ENCODE measurements at regions not wholly inside any gene's neighbourhood (a gene's known extent, or its start where the extent isn't known, plus 50 kb on each side); places are given as distances from the start of the nearest gene placed in this dataset.

DNA sequence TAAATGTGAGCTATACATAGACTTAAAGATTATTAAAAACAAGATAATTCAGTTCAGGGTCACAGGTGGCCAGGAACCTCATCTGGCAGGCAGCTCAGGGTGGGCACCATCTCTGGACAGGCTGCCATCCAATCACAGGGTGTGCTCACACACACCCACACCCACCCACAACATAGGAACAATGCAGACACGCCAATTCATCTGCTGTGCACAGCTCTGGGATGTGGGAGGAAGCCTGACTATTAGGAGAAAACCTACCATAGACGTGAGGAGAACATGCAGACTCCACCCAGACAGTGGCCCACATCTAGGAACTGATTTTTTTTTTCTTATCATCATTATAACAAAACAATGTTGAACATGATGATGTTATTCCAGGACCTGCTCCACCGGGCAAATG is 286.7 kb downstream of the PRL start:
- Histone ChIP-seq H3K4me2 (no peak overlapping the region), H3K4me3 (ENCODE audit: low read depth in 2 of 2, low read length in 1 of 2) (no peak overlapping the region), H3K9me2 (no peaks in the 10 kb centered on the region), H3K9me3 (no peaks in the 10 kb centered on the region), H3K79me2 (ENCODE audit: insufficient read depth) (no peaks in the 10 kb centered on the region), H3K36me3 (replicated peaks in 1 of 2; ENCODE audit: control insufficient read depth in 1 of 2, insufficient read depth in 2 of 2, low read length in 1 of 2) (no peaks in the 10 kb centered on the region), H3K27ac (ENCODE audit: low read depth in 2 of 2, low read length in 1 of 2) (no peak overlapping the region), H4K20me1 (ENCODE audit: insufficient read depth) (no peaks in the 10 kb centered on the region), H2AFZ (ENCODE audit: low read depth) (no peak overlapping the region), H3F3A (replicated peaks; ENCODE audit: insufficient read depth) (peaks cover 4% of the 10 kb centered on the region), H3K4me1 (ENCODE audit: control insufficient read depth in 1 of 2, insufficient read depth in 2 of 2, low read depth in 1 of 2, low read length in 1 of 2) (peaks cover 0 to 5% of the 10 kb centered on the region in 2 experiments; a peak in 1 of 4 replicates), H3K9ac (no peak overlapping the region), H3K27me3 (ENCODE audit: insufficient read depth) (no peaks in the 10 kb centered on the region)
- no peak for DNase-seq
- WGBS (ENCODE audit: low lambda C conversion rate): 79% methylated on average over 3 of the region's 3 CpGs
- ChIA-PET POLR2A (no interaction called here), CTCF (no interaction called here)
- TF ChIP-seq TCF12 (IDR thresholded peaks at IDR 0.05): no peak
- TF ChIP-seq EP300 (IDR thresholded peaks at IDR 0.05; ENCODE audit: borderline replicate concordance in 1 of 2, low read depth in 1 of 2, low read length in 1 of 2): no peak
- TF ChIP-seq NRF1 (IDR thresholded peaks at IDR 0.05; ENCODE audit: low read depth, low read length): no peak
- TF ChIP-seq SIN3A (IDR thresholded peaks at IDR 0.05; ENCODE audit: borderline replicate concordance, low read depth, low read length): no peak
- no peak for TF ChIP-seq CTCF (IDR thresholded peaks at IDR 0.05)
- no peak for TF ChIP-seq SMC3 (IDR thresholded peaks at IDR 0.05; ENCODE audit: low read depth, low read length)
- TF ChIP-seq, protein P1, sequence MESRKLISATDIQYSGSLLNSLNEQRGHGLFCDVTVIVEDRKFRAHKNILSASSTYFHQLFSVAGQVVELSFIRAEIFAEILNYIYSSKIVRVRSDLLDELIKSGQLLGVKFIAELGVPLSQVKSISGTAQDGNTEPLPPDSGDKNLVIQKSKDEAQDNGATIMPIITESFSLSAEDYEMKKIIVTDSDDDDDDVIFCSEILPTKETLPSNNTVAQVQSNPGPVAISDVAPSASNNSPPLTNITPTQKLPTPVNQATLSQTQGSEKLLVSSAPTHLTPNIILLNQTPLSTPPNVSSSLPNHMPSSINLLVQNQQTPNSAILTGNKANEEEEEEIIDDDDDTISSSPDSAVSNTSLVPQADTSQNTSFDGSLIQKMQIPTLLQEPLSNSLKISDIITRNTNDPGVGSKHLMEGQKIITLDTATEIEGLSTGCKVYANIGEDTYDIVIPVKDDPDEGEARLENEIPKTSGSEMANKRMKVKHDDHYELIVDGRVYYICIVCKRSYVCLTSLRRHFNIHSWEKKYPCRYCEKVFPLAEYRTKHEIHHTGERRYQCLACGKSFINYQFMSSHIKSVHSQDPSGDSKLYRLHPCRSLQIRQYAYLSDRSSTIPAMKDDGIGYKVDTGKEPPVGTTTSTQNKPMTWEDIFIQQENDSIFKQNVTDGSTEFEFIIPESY (IDR thresholded peaks at IDR 0.05; ENCODE audit: borderline replicate concordance, low read depth): no peak
- TF ChIP-seq YY1 (IDR thresholded peaks at IDR 0.05; ENCODE audit: low read depth): no peak
- TF ChIP-seq TEAD4 (IDR thresholded peaks at IDR 0.05; ENCODE audit: borderline replicate concordance, insufficient read depth): no peak
- TF ChIP-seq FOXJ3 (CRISPR knock-in tag; IDR thresholded peaks at IDR 0.05): no peak
- TF ChIP-seq EZH2phosphoT487 (IDR thresholded peaks at IDR 0.05; ENCODE audit: borderline replicate concordance, low read depth): no peak
- TF ChIP-seq NFIC (IDR thresholded peaks at IDR 0.05; ENCODE audit: borderline replicate concordance): no peak
- no peak for TF ChIP-seq GABPA (IDR thresholded peaks at IDR 0.05; ENCODE audit: low read depth)
- TF ChIP-seq IRF3 (IDR thresholded peaks at IDR 0.05; ENCODE audit: low read depth, low read length): no peak
- TF ChIP-seq, protein P2, sequence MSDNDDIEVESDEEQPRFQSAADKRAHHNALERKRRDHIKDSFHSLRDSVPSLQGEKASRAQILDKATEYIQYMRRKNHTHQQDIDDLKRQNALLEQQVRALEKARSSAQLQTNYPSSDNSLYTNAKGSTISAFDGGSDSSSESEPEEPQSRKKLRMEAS (IDR thresholded peaks at IDR 0.05; ENCODE audit: low read depth): no peak
- TF ChIP-seq CHD2 (IDR thresholded peaks at IDR 0.05; ENCODE audit: low read length, partially characterized antibody): no peak
- TF ChIP-seq POLR2AphosphoS5 (IDR thresholded peaks at IDR 0.05; ENCODE audit: low read depth, low read length): no peak
- no peak for TF ChIP-seq FOSL2 (IDR thresholded peaks at IDR 0.05; ENCODE audit: borderline replicate concordance, low read depth)
- TF ChIP-seq USF2 (IDR thresholded peaks at IDR 0.05; ENCODE audit: borderline replicate concordance, low read depth, low read length): no peak
- TF ChIP-seq TAF1 (IDR thresholded peaks at IDR 0.05; ENCODE audit: borderline replicate concordance, low read depth, low read length): no peak
